HG02642 (cell line): ENCODE measurements at regions not wholly inside any gene's neighbourhood (a gene's known extent, or its start where the extent isn't known, plus 50 kb on each side); places are given as distances from the start of the nearest gene placed in this dataset.

Experiments used
- ATAC-seq: cut with Tn5 transposase; IDR thresholded peaks from one replicate; pipeline ENCODE4 v1.9.1; 2021; ENCODE audit warnings: mild to moderate bottlenecking; ENCODE audit not compliant: unreplicated experiment, poor library complexity

- no peak for ATAC-seq
Observed at GRCh38 chr2:2840681-2841300, 509.7 kb upstream of the MYT1L start.

GRCh38 chr2:2839782-2840531, 508.9 kb upstream of the MYT1L start:
- no peak for ATAC-seq

GRCh38 chr2:2839393-2839781, 508.3 kb upstream of the MYT1L start:
- no peak for ATAC-seq

- ATAC-seq = no peak
Observed at GRCh38 chr2:2838548-2838845, 507.4 kb upstream of the MYT1L start.

- ATAC-seq = no peak
Observed at GRCh38 chr2:2837746-2838547, 506.9 kb upstream of the MYT1L start.

- no peak for ATAC-seq
Observed at GRCh38 chr2:2836343-2837070, 505.4 kb upstream of the MYT1L start.

GRCh38 chr2:2834516-2835254, 503.6 kb upstream of the MYT1L start:
- no peak for ATAC-seq

GRCh38 chr2:2834105-2834504, 503.0 kb upstream of the MYT1L start:
- no peak for ATAC-seq

- no peak for ATAC-seq
Observed at GRCh38 chr2:2832657-2833056, 501.6 kb upstream of the MYT1L start.

GRCh38 chr2:2831633-2832032, 500.6 kb upstream of the MYT1L start:
- ATAC-seq = no peak

GRCh38 chr2:2830576-2830975, 499.5 kb upstream of the MYT1L start:
- no peak for ATAC-seq

GRCh38 chr2:2828774-2829368, 497.8 kb upstream of the MYT1L start:
- ATAC-seq = no peak

- no peak for ATAC-seq
Observed at GRCh38 chr2:2827761-2828221, 496.7 kb upstream of the MYT1L start.

- ATAC-seq = no peak
Observed at GRCh38 chr2:2827046-2827636, 496.1 kb upstream of the MYT1L start.

- no peak for ATAC-seq
Observed at GRCh38 chr2:2826621-2827020, 495.5 kb upstream of the MYT1L start.

- no peak for ATAC-seq
Observed at GRCh38 chr2:2826209-2826551, 495.1 kb upstream of the MYT1L start.

GRCh38 chr2:2825516-2826208, 494.6 kb upstream of the MYT1L start:
- ATAC-seq = no peak

GRCh38 chr2:2825062-2825461, 494.0 kb upstream of the MYT1L start:
- no peak for ATAC-seq

GRCh38 chr2:2824588-2824987, 493.5 kb upstream of the MYT1L start:
- ATAC-seq = no peak
